ENCODE measurements at regions not wholly inside any gene's neighbourhood (a gene's known extent, or its start where the extent isn't known, plus 50 kb on each side); places are given as distances from the start of the nearest gene placed in this dataset.

DNA sequence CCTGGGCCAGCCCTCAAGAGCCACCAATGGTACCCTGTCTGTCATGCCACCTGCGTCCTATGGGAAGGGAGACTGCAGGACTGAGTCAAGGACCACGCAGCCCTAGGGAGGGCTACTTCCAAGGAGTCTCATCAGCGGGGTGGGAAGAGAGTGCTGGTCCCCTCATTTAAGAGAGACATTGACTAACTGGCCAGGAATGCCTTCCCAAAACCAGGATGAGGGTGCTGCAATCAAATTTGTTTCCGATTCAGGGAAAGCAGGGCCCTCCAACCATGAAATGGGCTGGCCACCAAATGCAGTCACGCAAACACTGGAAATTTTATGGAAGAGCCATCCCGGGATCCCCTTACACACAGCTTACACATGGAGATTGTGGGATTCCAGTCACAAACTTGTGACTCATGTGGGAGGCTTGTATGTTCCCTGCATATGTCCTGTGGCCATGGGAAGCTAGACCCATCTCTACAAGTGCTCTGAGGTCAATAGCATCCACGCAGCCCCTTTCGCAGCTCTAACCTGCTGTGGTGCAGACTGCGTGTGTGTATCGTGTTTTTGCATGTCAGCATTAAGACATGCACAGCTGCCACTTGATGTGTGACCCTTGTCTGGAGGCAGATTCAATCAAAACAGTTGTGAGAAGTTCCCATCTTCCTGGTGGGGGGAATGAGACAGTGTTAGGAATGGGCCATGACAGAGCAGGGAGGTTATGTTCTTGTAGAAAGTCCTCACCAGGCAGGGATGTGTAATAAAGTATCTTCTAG lies 53.0 kb upstream of the CST7 start:
- no peak for DNase-seq (ENCODE audit: low read depth in 2 of 3, low spot score in 1 of 3)

DNA sequence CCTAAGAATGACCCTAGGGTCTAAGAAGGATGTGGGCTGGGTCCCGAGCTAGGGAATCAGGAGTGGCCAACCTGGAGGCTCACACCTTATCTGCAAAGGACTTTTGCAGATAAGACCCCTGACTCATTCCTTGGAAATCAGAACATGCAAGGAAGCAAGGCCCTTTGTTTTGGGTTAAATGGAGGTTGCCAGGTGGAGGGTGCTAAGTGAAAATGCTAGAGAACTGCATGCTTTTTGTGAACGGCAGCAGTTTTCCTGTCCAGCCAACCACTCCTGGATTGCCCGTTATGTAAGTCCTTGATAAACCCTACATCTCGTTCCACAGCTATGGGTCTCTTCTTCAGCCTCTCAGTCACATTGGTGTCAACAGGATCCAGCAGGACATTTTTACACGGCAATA lies 52.1 kb upstream of the CST7 start:
- no peak for DNase-seq (ENCODE audit: low read depth in 2 of 3, low spot score in 1 of 3)

GRCh38 chr20:24897974-24898373 lies 51.1 kb upstream of the CST7 start:
- DNase-seq (ENCODE audit: low read depth in 2 of 3, low spot score in 1 of 3) = no peak

DNA sequence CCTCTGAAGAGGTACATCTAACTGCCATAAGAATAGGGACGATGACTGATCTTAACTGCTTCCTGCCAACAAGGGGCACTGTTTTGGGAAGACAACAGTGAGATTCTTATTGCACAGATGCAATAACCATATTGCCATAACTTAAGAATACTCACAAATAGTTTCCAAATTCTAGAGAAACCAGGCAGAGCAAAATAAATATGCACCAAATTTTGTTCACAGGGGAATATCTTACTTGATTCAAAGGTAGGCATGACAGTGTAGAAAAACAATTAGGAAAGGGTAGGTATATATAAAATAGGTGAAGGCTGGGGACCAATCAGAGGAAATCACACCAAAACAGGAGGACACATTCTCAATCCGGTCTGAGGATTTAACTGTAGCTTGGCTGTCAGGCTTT lies 49.9 kb upstream of the CST7 start:
- no peak for DNase-seq (ENCODE audit: low read depth in 2 of 3, low spot score in 1 of 3)
